ENCODE measurements at regions not wholly inside any gene's neighbourhood (a gene's known extent, or its start where the extent isn't known, plus 50 kb on each side); places are given as distances from the start of the nearest gene placed in this dataset.

- POLR2A ChIA-PET (ENCODE audit: unreplicated experiment) = no interaction called here
- Histone ChIP-seq H3K4ac (ENCODE audit: low read depth, low read length) (no peak overlapping the region), H2BK15ac (ENCODE audit: low read depth, low read length) (no peak overlapping the region), H2BK120ac (ENCODE audit: low read depth, low read length) (no peak overlapping the region), H3K18ac (ENCODE audit: low read depth, low read length) (no peak overlapping the region), H3K27me3 (ENCODE audit: control insufficient read depth, insufficient read depth, low read length) (peaks cover 3% of the 10 kb centered on the region; the same call in 1 of the 2 replicates), H3K36me3 (ENCODE audit: control insufficient read depth, insufficient read depth, low read length) (no peaks in the 10 kb centered on the region), H3K9me1 (ENCODE audit: insufficient read depth, low read length) (no peaks in the 10 kb centered on the region), H3K27ac (ENCODE audit: insufficient read depth, low read length) (no peak overlapping the region), H3K9me3 (ENCODE audit: control insufficient read depth, insufficient read depth, low read length) (no peaks in the 10 kb centered on the region), H3K4me2 (ENCODE audit: low read depth, low read length) (no peak overlapping the region), H3K56ac (ENCODE audit: extremely low read depth, insufficient read depth, low read length) (no peak overlapping the region), H2BK5ac (ENCODE audit: low read depth, low read length, poor library complexity, severe bottlenecking) (no peak overlapping the region), H2AK9ac (replicated peaks; ENCODE audit: low read depth, low read length, poor library complexity) (no peak overlapping the region), H4K20me1 (ENCODE audit: insufficient read depth, low read length) (no peaks in the 10 kb centered on the region), H3K9ac (ENCODE audit: low read depth, low read length) (no peak overlapping the region), H4K5ac (ENCODE audit: low read depth, low read length) (no peak overlapping the region), H4K91ac (ENCODE audit: insufficient read depth, low read depth, low read length) (no peak overlapping the region), H3K4me3 (ENCODE audit: insufficient read depth, low read depth, low read length) (no peak overlapping the region), H2BK20ac (ENCODE audit: low read depth, low read length) (no peak overlapping the region), H3K23ac (ENCODE audit: low read depth, low read length) (no peak overlapping the region), H4K8ac (ENCODE audit: low read depth in 2 of 2, low read length in 2 of 2) (no peak overlapping the region), H2AK5ac (ENCODE audit: low read depth, low read length) (no peak overlapping the region), H3K4me1 (ENCODE audit: control insufficient read depth, insufficient read depth, low read length) (no peaks in the 10 kb centered on the region), H3K14ac (replicated peaks; ENCODE audit: low read depth, low read length) (no peak overlapping the region), H2AFZ (replicated peaks; ENCODE audit: low read length, poor library complexity) (no peak overlapping the region), H3K79me1 (ENCODE audit: low read depth in 1 of 2, low read length in 2 of 2) (no peaks in the 10 kb centered on the region)
- DNase-seq = no peak
- dilution Hi-C loops (cut with HindIII; ENCODE audit: low sequenced_read_pairs, unreplicated experiment) (no loop called here), intact Hi-C loops (cut with micrococcal nuclease) (no loop called here), in situ Hi-C loops (cut with MboI; ENCODE audit: low sequenced_read_pairs) (no loop called here)
- ATAC-seq (ENCODE audit: low read depth) = no peak
- TF ChIP-seq RFX5 (IDR thresholded peaks at IDR 0.05; ENCODE audit: low read depth, low read length) (no peak), SMC3 (IDR thresholded peaks at IDR 0.05; ENCODE audit: low read depth, low read length) (no peak), RCOR1 (IDR thresholded peaks at IDR 0.05; ENCODE audit: insufficient replicate concordance, low read length) (no peak), ELK1 (IDR thresholded peaks at IDR 0.05; ENCODE audit: borderline replicate concordance, low read depth, low read length) (no peak), POLR2A (IDR thresholded peaks at IDR 0.05; ENCODE audit: low read depth, low read length) (no peak), RAD21 (IDR thresholded peaks at IDR 0.05; ENCODE audit: low read length) (no peak), CHD1 (IDR thresholded peaks at IDR 0.05; ENCODE audit: low read depth, low read length) (no peak)
- TF ChIP-seq, protein P1, sequence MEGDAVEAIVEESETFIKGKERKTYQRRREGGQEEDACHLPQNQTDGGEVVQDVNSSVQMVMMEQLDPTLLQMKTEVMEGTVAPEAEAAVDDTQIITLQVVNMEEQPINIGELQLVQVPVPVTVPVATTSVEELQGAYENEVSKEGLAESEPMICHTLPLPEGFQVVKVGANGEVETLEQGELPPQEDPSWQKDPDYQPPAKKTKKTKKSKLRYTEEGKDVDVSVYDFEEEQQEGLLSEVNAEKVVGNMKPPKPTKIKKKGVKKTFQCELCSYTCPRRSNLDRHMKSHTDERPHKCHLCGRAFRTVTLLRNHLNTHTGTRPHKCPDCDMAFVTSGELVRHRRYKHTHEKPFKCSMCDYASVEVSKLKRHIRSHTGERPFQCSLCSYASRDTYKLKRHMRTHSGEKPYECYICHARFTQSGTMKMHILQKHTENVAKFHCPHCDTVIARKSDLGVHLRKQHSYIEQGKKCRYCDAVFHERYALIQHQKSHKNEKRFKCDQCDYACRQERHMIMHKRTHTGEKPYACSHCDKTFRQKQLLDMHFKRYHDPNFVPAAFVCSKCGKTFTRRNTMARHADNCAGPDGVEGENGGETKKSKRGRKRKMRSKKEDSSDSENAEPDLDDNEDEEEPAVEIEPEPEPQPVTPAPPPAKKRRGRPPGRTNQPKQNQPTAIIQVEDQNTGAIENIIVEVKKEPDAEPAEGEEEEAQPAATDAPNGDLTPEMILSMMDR (conservative IDR thresholded peaks at IDR 0.05; ENCODE audit: low read depth, low read length) = no peak
- CTCF ChIA-PET = no interaction called here
- BruUV-seq (replicated peaks) = no TSS peak
- WGBS, 2 experiments (ENCODE audit: extremely low coverage in 2 of 2, insufficient read length in 1 of 2) = no CpG with 5 or more reads among the region's 2 CpGs
Observed at GRCh38 chr3:31300456-31301443, 232.0 kb upstream of the STT3B start.

All from IMR-90 (cell line).